CD14-positive monocyte (primary cell): ENCODE measurements at regions not wholly inside any gene's neighbourhood (a gene's known extent, or its start where the extent isn't known, plus 50 kb on each side); places are given as distances from the start of the nearest gene placed in this dataset.

Experiments
- DNase-seq, 3 donors: peaks; one replicate each; pipeline ENCODE4 v3.0.0-alpha.2; 2011 to 2022
- H2AFZ ChIP-seq: 2 replicates; pipeline ENCODE4 v1.6.0; 2012; ENCODE audit warnings: mild to moderate bottlenecking, low read depth, low read length, inconsistent platforms; ENCODE audit not compliant: insufficient read depth, poor library complexity, severe bottlenecking
- H3K27ac ChIP-seq, 2 donors: 1 replicate in 1 of 2; 2 replicates in 1 of 2; pipeline ENCODE4 v1.5.1; 2012 to 2013; ENCODE audit warnings: low read length in 2 of 2, control low read depth in 1 of 2, inconsistent platforms in 1 of 2, low read depth in 1 of 2, mild to moderate bottlenecking in 1 of 2
- H3K27me3 ChIP-seq, 2 donors: one replicate each; pipeline versions ENCODE4 v1.6.0 to v1.6.1; 2011 to 2013; ENCODE audit warnings: low read length in 2 of 2; ENCODE audit not compliant: control insufficient read depth in 2 of 2, insufficient read depth in 2 of 2
- H3K36me3 ChIP-seq, 2 donors: replicated peaks in 1 of 2; 1 replicate in 1 of 2; 2 replicates in 1 of 2; pipeline versions ENCODE4 v1.5.1 to v1.6.1; 2012 to 2013; ENCODE audit warnings: low read length in 2 of 2, control low read depth in 1 of 2, inconsistent platforms in 1 of 2, mild to moderate bottlenecking in 1 of 2; ENCODE audit not compliant: insufficient read depth in 2 of 2, control insufficient read depth in 1 of 2
- H3K4me1 ChIP-seq, 2 donors: 1 replicate in 1 of 2; 2 replicates in 1 of 2; pipeline versions ENCODE4 v1.5.1 to v1.6.1; 2012 to 2013; ENCODE audit warnings: low read length in 2 of 2, control low read depth in 1 of 2, inconsistent platforms in 1 of 2, mild to moderate bottlenecking in 1 of 2, moderate library complexity in 1 of 2; ENCODE audit not compliant: insufficient read depth in 2 of 2, control insufficient read depth in 1 of 2
- H3K4me2 ChIP-seq: replicated peaks from 2 replicates; pipeline ENCODE3; 2012; ENCODE audit warnings: low read length, moderate library complexity, mild to moderate bottlenecking; ENCODE audit not compliant: poor library complexity, severe bottlenecking; ENCODE audit errors: extremely low read depth
- H3K4me3 ChIP-seq, 3 experiments: fragments of 200-600 bp in 1 of 3; sonication (generic) in 1 of 3; replicated peaks in 1 of 3; 1 replicate in 2 of 3; 2 replicates in 1 of 3; pipeline ENCODE4 v1.5.1; 2011 to 2013; ENCODE audit warnings: low read length in 3 of 3, mild to moderate bottlenecking in 3 of 3, control low read depth in 2 of 3, low read depth in 2 of 3, inconsistent platforms in 1 of 3, moderate library complexity in 1 of 3
- H3K79me2 ChIP-seq: 2 replicates; pipeline ENCODE4 v1.6.0; 2012; ENCODE audit warnings: mild to moderate bottlenecking, control low read depth, inconsistent platforms, low read length, moderate library complexity; ENCODE audit not compliant: insufficient read depth
- H3K9ac ChIP-seq: 2 replicates; pipeline ENCODE4 v1.6.0; 2017; ENCODE audit warnings: low read length, mild to moderate bottlenecking; ENCODE audit not compliant: insufficient read depth, poor library complexity, severe bottlenecking
- H3K9me3 ChIP-seq, 2 donors: replicated peaks in 1 of 2; 1 replicate in 1 of 2; 2 replicates in 1 of 2; pipeline versions ENCODE4 v1.5.1 to v1.6.1; 2012 to 2013; ENCODE audit warnings: low read length in 2 of 2, control low read depth in 1 of 2; ENCODE audit not compliant: control insufficient read depth in 1 of 2, insufficient read depth in 1 of 2
- H4K20me1 ChIP-seq: 2 replicates; pipeline ENCODE4 v1.6.0; 2012; ENCODE audit warnings: mild to moderate bottlenecking, low read length, control low read depth, moderate library complexity; ENCODE audit not compliant: insufficient read depth
- H3K27ac Mint-ChIP-seq, 7 donors: one replicate each; pipeline ENCODE4 v1.8.0; 2020; ENCODE audit warnings: mild to moderate bottlenecking in 7 of 7, mixed read lengths in 7 of 7, moderate library complexity in 6 of 7, inconsistent platforms in 2 of 7
- H3K27me3 Mint-ChIP-seq, 3 donors: one replicate each; pipeline ENCODE4 v1.8.0; 2021 to 2022; ENCODE audit warnings: low read depth in 3 of 3, mild to moderate bottlenecking in 3 of 3, mixed read lengths in 3 of 3, moderate library complexity in 3 of 3, inconsistent platforms in 1 of 3
- H3K36me3 Mint-ChIP-seq, 2 donors: one replicate each; pipeline ENCODE4 v1.8.0; 2020; ENCODE audit warnings: mixed read lengths in 2 of 2, inconsistent platforms in 1 of 2, mild to moderate bottlenecking in 1 of 2
- H3K4me1 Mint-ChIP-seq: one replicate; pipeline ENCODE4 v1.8.0; 2020; ENCODE audit warnings: mild to moderate bottlenecking, mixed read lengths
- H3K4me3 Mint-ChIP-seq, 2 donors: one replicate each; pipeline ENCODE4 v1.8.0; 2020; ENCODE audit warnings: mild to moderate bottlenecking in 2 of 2, mixed read lengths in 2 of 2, moderate library complexity in 1 of 2
- H3K9me3 Mint-ChIP-seq, 7 donors: one replicate each; pipeline ENCODE4 v1.8.0; 2020 to 2022; ENCODE audit warnings: mixed read lengths in 7 of 7, mild to moderate bottlenecking in 6 of 7, moderate library complexity in 6 of 7, inconsistent platforms in 2 of 7
- CTCF ChIP-seq: fragments of 200-600 bp; IDR thresholded peaks from one replicate; pipeline ENCODE4 v1.8.0; 2022; ENCODE audit warnings: antibody characterized with exemption, mild to moderate bottlenecking
- WGBS: methylation state at CpG from one replicate; pipeline ENCODE4 v1.1.5; 2013; ENCODE audit warnings: missing lambda C conversion rate; ENCODE audit not compliant: insufficient coverage; 5-methylcytosine and 5-hydroxymethylcytosine counted together
- intact Hi-C, 2 donors: fragments of 100-400 bp; cut with micrococcal nuclease; formaldehyde crosslinking; loops; one replicate each; pipeline versions ENCODE4 v1.15.0 to v1.15.1; 2023

- no peak overlapping the region for H3K4me3 Mint-ChIP-seq
- Histone ChIP-seq H3K4me1 (no peaks in the 10 kb centered on the region), H3K4me2 (no peak overlapping the region), H3K4me3 (no peak overlapping the region), H3K27ac (no peak overlapping the region), H3K9ac (no peak overlapping the region), H4K20me1 (no peaks in the 10 kb centered on the region), H3K36me3 (no peaks in the 10 kb centered on the region), H2AFZ (no peak overlapping the region), H3K79me2 (no peaks in the 10 kb centered on the region), H3K27me3 (no peaks in the 10 kb centered on the region), H3K9me3 (no peaks in the 10 kb centered on the region)
- peaks cover 0 to 5% (median 0%) of the 10 kb centered on the region in 7 donors for H3K9me3 Mint-ChIP-seq
- no peak overlapping the region for H3K27ac Mint-ChIP-seq
- DNase-seq: no peak
- intact Hi-C loops: no loop called here
- peaks cover 1% of the 10 kb centered on the region for H3K4me1 Mint-ChIP-seq
- H3K36me3 Mint-ChIP-seq: no peaks in the 10 kb centered on the region
- TF ChIP-seq CTCF: no peak
- peaks cover 0 to 1% (median 0%) of the 10 kb centered on the region in 3 donors for H3K27me3 Mint-ChIP-seq
Observed at GRCh38 chr5:89351975-89352374, 469.0 kb upstream of the MEF2C start.

- Histone ChIP-seq H3K36me3 (no peaks in the 10 kb centered on the region), H3K9ac (no peak overlapping the region), H2AFZ (no peak overlapping the region), H3K9me3 (no peaks in the 10 kb centered on the region), H3K4me3 (no peak overlapping the region), H3K79me2 (no peaks in the 10 kb centered on the region), H3K27me3 (no peaks in the 10 kb centered on the region), H3K4me2 (no peak overlapping the region), H3K27ac (no peak overlapping the region), H4K20me1 (no peaks in the 10 kb centered on the region), H3K4me1 (no peaks in the 10 kb centered on the region)
- TF ChIP-seq CTCF: no peak
- Mint-ChIP-seq H3K36me3 (no peaks in the 10 kb centered on the region), H3K9me3 (peaks cover 0 to 5% (median 2%) of the 10 kb centered on the region in 7 donors), H3K27ac (no peak overlapping the region), H3K4me3 (no peak overlapping the region), H3K4me1 (peaks cover 1% of the 10 kb centered on the region), H3K27me3 (peaks cover 0 to 2% (median 0%) of the 10 kb centered on the region in 3 donors)
- intact Hi-C loops: no loop called here
- no CpG with 5 or more reads among the region's 4 CpGs for WGBS
- DNase-seq: no peak
Observed at GRCh38 chr5:89351222-89351621, 468.2 kb upstream of the MEF2C start.
